ENCODE measurements at regions not wholly inside any gene's neighbourhood (a gene's known extent, or its start where the extent isn't known, plus 50 kb on each side); places are given as distances from the start of the nearest gene placed in this dataset.
"Not testable (repeated sequence)": the region's sequence is repeated elsewhere in the genome, so short reads cannot be mapped to it uniquely, and the experiment has no call there.

DNA sequence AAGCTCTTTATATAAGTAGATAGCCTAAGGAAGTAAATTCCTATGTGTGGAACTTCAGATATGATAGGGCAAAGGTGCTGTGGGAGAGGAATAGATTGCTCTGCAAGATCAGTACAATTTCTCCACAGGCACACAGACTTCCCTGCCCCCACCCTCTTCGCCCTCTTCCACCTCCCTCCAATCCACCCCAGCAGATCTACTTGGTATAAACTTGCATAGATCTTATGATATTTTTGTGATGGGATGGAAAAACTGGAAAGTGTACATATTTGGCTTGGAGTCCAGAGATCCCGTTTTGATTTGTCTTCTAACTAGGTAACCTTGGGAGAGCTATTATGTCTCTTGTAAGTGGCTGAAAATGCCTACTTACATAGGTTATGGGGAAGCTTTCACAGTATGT is 586.3 kb upstream of the USP24 start:
- no peak for DNase-seq

- DNase-seq = no peak
These were observed 585.3 kb upstream of the USP24 start for GRCh38 chr1:55800503-55800902.

- no peak for DNase-seq
These were observed 578.7 kb upstream of the USP24 start for GRCh38 chr1:55793856-55794255.

- DNase-seq = no peak
These were observed 577.7 kb upstream of the USP24 start for GRCh38 chr1:55792870-55793269.

DNA sequence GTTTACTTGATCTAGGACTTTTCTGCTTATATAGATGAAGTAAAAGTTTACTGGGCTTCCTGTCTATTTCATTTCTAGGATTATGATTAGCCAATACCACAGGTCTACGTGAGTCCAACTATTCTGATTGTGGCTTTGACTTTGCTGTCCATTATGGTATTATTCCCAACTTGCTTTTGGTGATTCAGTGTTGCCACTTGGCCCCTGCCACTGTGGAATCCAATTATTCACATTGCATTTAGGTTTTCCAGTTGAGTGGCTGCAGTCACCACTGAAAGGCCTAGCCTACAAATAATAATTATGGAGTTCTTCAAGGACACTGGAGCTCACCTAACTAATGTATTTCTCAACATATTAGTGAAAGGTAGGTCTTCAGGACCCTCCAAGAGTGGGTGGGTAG is 574.3 kb upstream of the USP24 start:
- DNase-seq = no peak

DNA sequence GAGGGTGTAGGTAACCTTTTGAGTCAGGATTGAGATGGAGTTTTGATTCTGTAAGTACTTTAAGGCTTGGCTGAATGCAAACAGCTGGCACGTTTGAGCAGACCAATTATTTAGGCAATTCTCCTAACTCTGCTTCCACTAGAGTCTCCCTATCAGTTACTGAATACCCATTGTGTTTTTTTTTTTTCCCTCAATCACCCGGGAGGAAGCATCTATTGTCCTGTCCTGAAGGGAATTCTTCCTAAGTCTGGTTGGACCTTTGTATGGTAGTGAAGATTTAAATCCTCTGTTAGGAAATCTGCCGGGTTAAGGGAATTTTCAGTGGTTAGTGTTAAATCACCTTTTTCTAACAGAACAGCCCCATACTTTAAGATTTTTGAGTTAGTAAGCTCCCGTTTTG is 571.2 kb upstream of the USP24 start:
- no peak for DNase-seq

DNA sequence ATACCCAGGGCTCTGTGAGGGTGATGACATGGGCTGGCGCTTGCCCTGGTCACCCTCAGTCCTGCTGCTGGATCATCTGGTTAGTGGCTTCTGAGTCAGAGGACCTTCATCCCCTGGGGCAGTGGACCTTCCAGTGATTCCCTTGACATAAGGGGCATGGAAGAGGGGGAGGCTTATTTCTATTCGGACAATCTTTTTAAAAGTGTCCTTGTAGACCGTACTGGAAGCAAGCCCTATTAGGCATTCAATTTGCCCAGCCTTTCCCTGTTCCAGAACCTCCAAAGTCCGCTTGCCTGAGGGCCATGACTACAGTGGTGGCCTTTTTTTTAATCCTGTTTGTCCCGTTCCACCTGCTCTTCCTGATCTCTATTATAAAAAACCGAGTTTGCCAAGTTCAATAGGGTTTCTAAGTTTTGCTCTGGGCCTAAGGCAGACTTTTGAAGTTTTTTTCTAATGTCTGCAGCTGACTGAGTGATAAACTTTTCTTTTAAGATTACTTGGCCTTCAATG is 569.8 kb upstream of the USP24 start:
- DNase-seq = not testable (repeated sequence)

DNA sequence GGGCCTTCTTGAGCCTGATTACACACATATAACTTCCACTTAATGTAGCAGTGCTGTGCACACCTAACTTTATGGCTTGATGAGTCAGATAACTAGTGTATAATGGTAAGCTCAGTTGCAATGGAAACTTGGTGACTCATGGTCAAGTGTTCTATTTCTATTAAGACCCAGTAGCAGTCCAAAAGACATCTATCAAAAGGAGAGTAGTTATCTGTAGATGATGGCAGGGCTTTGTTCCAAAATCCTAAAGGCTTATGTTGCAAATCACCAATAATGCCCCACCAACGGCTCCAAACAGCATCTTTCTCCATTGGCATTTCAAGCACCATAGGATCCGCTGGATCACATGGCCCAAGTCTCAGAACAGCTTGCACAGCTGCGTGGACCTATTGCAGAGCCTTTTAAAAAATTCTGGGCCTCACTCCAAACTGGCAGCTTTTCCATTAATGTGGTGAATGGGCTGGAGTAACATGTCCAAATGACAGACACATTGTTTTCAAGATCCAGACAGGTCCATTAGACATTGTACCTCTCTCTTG is 566.8 kb upstream of the USP24 start:
- DNase-seq = no peak

- no peak for DNase-seq
These were observed 565.8 kb upstream of the USP24 start for GRCh38 chr1:55781003-55781402.

GRCh38 chr1:55777545-55777944 is 562.4 kb upstream of the USP24 start:
- DNase-seq = no peak

DNA sequence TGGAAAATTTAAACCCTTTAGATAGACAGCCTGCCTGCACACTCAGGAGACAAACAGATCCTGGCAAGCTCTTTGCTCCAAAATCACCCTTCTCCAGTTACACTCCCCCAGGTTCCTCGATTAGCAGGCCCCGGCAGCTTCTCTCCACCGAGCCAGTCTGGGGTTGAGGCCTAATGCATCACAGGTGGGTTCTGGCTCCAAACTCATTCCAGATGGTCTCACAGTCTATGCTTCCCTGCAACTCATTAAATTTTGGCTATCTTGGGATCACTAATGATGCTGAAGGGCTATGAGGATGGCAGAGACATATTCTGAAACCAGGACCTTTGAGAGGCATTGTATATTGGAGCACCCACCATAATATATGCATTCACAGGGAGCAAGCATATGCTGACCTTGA is 559.8 kb upstream of the USP24 start:
- DNase-seq = no peak

GRCh38 chr1:55774446-55774845 is 559.3 kb upstream of the USP24 start:
- no peak for DNase-seq

DNA sequence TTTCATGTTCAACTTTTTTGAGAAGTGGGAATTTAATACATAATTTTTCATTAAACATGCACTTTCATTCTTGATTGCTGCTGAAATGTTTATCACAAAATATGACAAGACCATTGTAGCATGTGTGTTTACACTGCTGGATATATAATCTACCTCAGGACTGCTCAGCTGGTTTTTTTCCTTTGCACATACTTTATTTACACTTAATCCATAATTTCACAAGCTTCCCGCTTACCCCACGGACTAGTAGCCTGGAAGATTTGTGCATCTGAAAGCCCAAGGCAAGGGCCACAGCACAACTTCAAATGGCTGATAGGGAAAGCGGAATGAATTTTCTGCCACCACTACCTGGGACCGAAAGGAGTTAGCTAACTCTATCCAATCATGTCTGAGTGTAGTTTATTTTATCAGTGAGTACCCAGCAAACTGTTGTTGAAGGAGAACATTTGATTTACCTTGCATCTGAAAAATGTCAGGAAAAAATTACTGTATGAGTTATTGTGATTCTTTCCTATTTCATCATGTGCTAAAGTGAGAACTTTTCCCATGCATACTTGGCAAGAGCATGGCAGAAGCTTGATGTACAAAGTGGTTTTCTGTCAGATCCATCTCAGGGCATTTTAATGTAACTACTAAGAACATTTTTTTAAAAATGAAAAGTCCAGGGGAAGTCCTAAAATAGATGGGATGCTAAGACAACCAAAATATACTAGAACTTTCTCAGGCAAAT is 558.2 kb upstream of the USP24 start:
- no peak for DNase-seq

DNA sequence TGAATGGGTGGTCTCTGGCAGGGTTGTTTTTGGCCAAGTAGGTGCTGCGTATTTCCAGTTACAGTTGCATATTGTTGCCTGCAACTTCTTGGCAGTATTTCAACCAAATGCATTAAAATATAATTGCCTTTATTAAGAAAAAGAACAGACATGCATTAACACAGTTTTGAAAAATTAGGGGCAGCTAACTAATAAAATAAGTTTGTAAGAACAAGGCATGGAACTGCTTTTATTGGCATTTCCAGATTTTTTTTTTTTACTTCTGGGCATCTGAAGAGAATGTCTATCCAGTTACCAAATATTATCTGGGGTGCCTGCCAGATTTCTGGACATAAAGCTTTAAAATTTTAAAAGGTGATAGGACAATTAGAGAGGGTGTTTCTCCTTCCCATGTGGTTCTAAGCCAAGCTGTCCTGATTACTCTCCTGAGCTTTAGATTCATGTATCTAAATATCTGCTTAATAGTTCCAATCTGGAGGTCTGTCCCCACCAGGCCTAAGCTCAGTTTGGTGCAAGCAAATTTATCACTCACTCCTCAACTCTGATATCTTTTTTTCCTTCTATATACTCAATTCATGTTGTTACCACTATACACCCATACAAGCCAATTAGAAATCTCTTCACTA is 553.3 kb upstream of the USP24 start:
- no peak for DNase-seq

DNA sequence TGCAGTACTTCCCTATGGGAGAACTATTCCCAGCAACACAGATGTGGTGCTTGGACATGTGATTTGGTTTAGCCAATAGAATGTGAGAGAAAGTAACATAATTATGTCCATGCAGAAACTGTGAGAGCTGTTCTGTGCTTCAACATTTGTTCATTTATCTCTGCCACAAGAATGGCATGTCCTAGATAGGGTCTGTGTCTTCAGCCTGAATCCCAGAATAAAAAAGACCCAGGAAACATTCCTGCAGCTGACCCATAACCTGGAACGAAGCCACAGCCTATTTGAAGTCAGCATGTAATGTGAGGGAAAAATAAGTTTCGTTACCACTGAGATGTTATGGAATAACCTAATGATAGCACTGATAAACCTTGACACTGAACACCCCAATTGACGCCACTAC is 552.0 kb upstream of the USP24 start:
- DNase-seq = no peak

DNA sequence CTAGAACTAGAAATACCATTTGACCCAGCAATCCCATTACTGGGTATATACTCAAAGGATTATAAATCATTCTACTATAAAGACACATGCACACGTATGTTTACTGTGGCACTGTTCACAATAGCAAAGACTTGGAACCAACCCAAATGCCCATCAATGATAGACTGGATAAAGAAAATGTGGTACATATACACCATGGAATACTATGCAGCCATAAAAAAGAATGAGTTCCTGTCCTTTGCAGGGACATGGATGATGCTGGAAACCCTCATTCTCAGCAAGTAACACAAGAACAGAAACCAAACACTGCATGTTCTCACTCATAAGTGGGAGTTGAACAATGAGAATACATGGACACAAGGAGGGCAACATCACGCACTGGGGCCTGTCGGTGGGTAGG is 550.3 kb upstream of the USP24 start:
- DNase-seq = not testable (repeated sequence)

GRCh38 chr1:55751776-55752175 is 536.6 kb upstream of the USP24 start:
- DNase-seq = no peak

GRCh38 chr1:55750628-55750995 is 535.4 kb upstream of the USP24 start:
- no peak for DNase-seq

- DNase-seq = no peak
These were observed 534.9 kb upstream of the USP24 start for GRCh38 chr1:55749975-55750627.

DNA sequence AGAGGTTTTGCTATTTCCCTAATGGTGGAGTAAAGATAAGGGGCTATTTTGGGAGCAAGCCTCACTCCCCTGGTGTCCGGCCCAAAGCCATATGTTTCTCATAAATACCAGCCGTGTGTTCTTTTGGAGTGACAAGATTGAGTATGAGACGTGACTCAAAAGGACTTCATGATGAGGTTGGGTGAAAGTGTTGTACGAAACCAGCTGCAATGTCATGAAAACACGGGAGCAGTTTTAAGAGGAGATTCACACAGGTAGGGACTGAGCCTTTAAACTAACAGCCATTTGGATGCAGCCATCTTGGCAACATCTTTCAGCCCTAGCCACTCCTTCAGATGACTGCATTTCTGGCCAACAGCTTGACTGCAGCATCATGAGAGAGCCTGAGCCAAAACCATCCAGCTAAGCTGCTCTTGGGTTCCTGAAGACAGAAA is 532.3 kb upstream of the USP24 start:
- DNase-seq = no peak

GRCh38 chr1:55746710-55747109 is 531.5 kb upstream of the USP24 start:
- no peak for DNase-seq

GRCh38 chr1:55741516-55741915 is 526.4 kb upstream of the USP24 start:
- no peak for DNase-seq

DNA sequence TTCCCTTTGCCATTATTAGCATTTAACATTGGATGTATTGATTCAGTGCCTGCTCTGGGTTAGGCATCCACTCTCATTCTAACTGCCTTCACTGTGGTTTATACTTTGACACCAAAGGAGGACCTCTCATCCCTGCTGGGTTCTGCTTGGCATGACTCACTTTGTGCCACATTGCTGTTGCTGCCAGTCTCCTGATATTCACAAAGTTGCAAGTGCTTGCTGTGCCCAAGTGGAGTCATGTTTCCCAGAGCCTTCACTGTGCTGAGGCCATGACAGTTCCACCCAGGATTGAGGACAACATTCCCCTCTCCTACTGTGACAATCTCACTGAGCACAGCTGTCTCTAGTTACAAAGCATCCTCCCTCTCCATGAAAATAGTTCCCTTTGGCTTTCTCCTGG is 519.9 kb upstream of the USP24 start:
- DNase-seq = no peak

DNA sequence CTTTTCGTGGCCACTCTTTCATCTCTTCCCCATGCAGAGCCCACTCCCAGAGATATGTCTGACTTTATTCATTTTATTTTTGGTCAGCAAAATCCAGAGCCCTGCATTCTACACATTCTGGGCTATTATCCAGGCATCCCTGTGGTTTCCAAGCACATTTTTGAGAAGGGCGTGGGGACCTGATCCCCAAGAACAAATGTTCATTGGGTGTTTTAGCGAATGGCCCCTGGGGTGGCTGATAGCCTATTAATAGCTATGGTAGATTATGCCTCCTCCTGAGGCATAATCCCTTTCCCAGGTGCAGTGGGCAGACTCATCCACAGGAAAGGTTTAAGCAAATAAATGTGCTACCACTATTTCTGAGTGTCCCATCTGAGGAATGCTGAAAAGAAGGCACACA is 511.8 kb upstream of the USP24 start:
- no peak for DNase-seq

All from NCI-H510A (cell line).